Uterus (tissue), 2 donors: ENCODE measurements at regions not wholly inside any gene's neighbourhood (a gene's known extent, or its start where the extent isn't known, plus 50 kb on each side); places are given as distances from the start of the nearest gene placed in this dataset.

Source experiments
- POLR2A ChIP-seq, 2 donors: fragments of 450-650 bp; IDR thresholded peaks; one replicate each; pipeline ENCODE4 v1.6.1; 2016; ENCODE audit warnings: antibody characterized with exemption in 2 of 2, mild to moderate bottlenecking in 1 of 2, moderate library complexity in 1 of 2
- TF ChIP-seq, protein P1 (sequence below), 4 experiments: fragments of 200-600 bp in 2 of 4; fragments of 450-650 bp in 2 of 4; sonication (generic) in 2 of 4; IDR thresholded peaks; one replicate each; pipeline ENCODE4 v1.5.1; 2016 to 2019; ENCODE audit warnings: antibody characterized with exemption in 4 of 4, mild to moderate bottlenecking in 2 of 4, moderate library complexity in 1 of 4

- TF ChIP-seq POLR2A (IDR thresholded peaks at IDR 0.05), result no peak
- TF ChIP-seq, protein P1, sequence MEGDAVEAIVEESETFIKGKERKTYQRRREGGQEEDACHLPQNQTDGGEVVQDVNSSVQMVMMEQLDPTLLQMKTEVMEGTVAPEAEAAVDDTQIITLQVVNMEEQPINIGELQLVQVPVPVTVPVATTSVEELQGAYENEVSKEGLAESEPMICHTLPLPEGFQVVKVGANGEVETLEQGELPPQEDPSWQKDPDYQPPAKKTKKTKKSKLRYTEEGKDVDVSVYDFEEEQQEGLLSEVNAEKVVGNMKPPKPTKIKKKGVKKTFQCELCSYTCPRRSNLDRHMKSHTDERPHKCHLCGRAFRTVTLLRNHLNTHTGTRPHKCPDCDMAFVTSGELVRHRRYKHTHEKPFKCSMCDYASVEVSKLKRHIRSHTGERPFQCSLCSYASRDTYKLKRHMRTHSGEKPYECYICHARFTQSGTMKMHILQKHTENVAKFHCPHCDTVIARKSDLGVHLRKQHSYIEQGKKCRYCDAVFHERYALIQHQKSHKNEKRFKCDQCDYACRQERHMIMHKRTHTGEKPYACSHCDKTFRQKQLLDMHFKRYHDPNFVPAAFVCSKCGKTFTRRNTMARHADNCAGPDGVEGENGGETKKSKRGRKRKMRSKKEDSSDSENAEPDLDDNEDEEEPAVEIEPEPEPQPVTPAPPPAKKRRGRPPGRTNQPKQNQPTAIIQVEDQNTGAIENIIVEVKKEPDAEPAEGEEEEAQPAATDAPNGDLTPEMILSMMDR (IDR thresholded peaks at IDR 0.05), result no peak
Measured at GRCh38 chr3:193921465-193921864, 214.5 kb upstream of the HES1 start.
